Brain microvascular endothelial cell (primary cell): ENCODE measurements at regions not wholly inside any gene's neighbourhood (a gene's known extent, or its start where the extent isn't known, plus 50 kb on each side); places are given as distances from the start of the nearest gene placed in this dataset.
A peak's percentile ranks its signal among the peaks of the same experiment; 100 is the strongest.

Experiments used
- DNase-seq: peaks from one replicate; pipeline ENCODE4 v3.0.0-alpha.2; 2020
- H3K27ac ChIP-seq: fragments of 250-450 bp; sonication (Bioruptor Pico); 2 replicates; pipeline ENCODE4 v1.5.1; 2020; ENCODE audit warnings: mild to moderate bottlenecking, moderate library complexity
- H3K27me3 ChIP-seq: fragments of 250-450 bp; sonication (Bioruptor Pico); replicated peaks from 2 replicates; pipeline ENCODE4 v1.5.1; 2020; ENCODE audit warnings: mild to moderate bottlenecking
- H3K36me3 ChIP-seq: fragments of 250-450 bp; sonication (Bioruptor Pico); replicated peaks from 2 replicates; pipeline ENCODE4 v1.5.1; 2020; ENCODE audit warnings: mild to moderate bottlenecking
- H3K4me3 ChIP-seq: 2 replicates; pipeline ENCODE4 v1.5.1; 2011; ENCODE audit warnings: low read depth, mild to moderate bottlenecking, control low read depth, low read length, moderate library complexity
- CTCF ChIP-seq: IDR thresholded peaks from 2 replicates; pipeline ENCODE4 v1.5.1; 2011; ENCODE audit warnings: low read depth, mild to moderate bottlenecking, moderate library complexity, low read length, control low read depth, inconsistent platforms; ENCODE audit errors: missing control alignments
- in situ Hi-C: cut with HindIII; loops from 2 replicates; pipeline ENCODE4 v1.10.0; 2017; ENCODE audit warnings: low sequenced_read_pairs, low pct_ligation_motif_present

GRCh38 chr2:20150110-20150706 lies 74.7 kb downstream of the SDC1 start:
- in situ Hi-C loops, result no loop called here
- peak overlapping the region; percentile 91 for H3K27ac ChIP-seq
- no peak for TF ChIP-seq CTCF
- no peaks in the 10 kb centered on the region for H3K36me3 ChIP-seq
- H3K27me3 ChIP-seq, result no peaks in the 10 kb centered on the region
- no peak for DNase-seq
- H3K4me3 ChIP-seq, result no peak overlapping the region

- Histone ChIP-seq H3K36me3 (no peaks in the 10 kb centered on the region), H3K27me3 (no peaks in the 10 kb centered on the region), H3K4me3 (no peak overlapping the region), H3K27ac (peak overlapping the region; percentile 91)
- TF ChIP-seq CTCF, result no peak
- in situ Hi-C loops, result no loop called here
- no peak for DNase-seq
Observed at GRCh38 chr2:20149703-20150030, 75.3 kb downstream of the SDC1 start.

- no peak for TF ChIP-seq CTCF
- peak overlapping the region; percentile 91 for H3K27ac ChIP-seq
- DNase-seq, result peak; percentile 85
- in situ Hi-C loops, result no loop called here
- H3K36me3 ChIP-seq, result no peaks in the 10 kb centered on the region
- no peaks in the 10 kb centered on the region for H3K27me3 ChIP-seq
- no peak overlapping the region for H3K4me3 ChIP-seq
Observed at GRCh38 chr2:20148923-20149702, 75.8 kb downstream of the SDC1 start.

GRCh38 chr2:20148426-20148922 lies 76.5 kb downstream of the SDC1 start:
- Histone ChIP-seq H3K27me3 (no peaks in the 10 kb centered on the region), H3K36me3 (no peaks in the 10 kb centered on the region), H3K4me3 (no peak overlapping the region), H3K27ac (peak overlapping the region; percentile 91)
- no peak for DNase-seq
- in situ Hi-C loops, result no loop called here
- no peak for TF ChIP-seq CTCF

- no peak overlapping the region for H3K4me3 ChIP-seq
- DNase-seq, result no peak
- no peaks in the 10 kb centered on the region for H3K36me3 ChIP-seq
- H3K27me3 ChIP-seq, result no peaks in the 10 kb centered on the region
- TF ChIP-seq CTCF, result no peak
- no peak overlapping the region for H3K27ac ChIP-seq
- in situ Hi-C loops, result no loop called here
Observed at GRCh38 chr2:20147351-20147750, 77.6 kb downstream of the SDC1 start.
